ENCODE measurements at regions not wholly inside any gene's neighbourhood (a gene's known extent, or its start where the extent isn't known, plus 50 kb on each side); places are given as distances from the start of the nearest gene placed in this dataset.

- Mint-ChIP-seq H3K4me1 (peaks cover 7% of the 10 kb centered on the region in 2 experiments), H3K27ac (no peak overlapping the region), H3K9me3 (no peaks in the 10 kb centered on the region; a peak in 1 of 5 replicates), H3K36me3 (ENCODE audit: insufficient read depth in 1 of 3, low read depth in 3 of 3) (no peaks in the 10 kb centered on the region), H3K27me3 (ENCODE audit: low read depth) (no peaks in the 10 kb centered on the region), H3K4me3 (no peak overlapping the region)
- Histone ChIP-seq H3K4ac (ENCODE audit: low read depth, low read length) (no peak overlapping the region), H3K23me2 (ENCODE audit: insufficient read length, low read depth, low read length, poor library complexity, severe bottlenecking) (no peaks in the 10 kb centered on the region), H3K56ac (ENCODE audit: insufficient read length, low read depth, low read length) (no peak overlapping the region), H3K9me3 (ENCODE audit: control insufficient read depth, low read depth, low read length) (no peaks in the 10 kb centered on the region), H2BK20ac (ENCODE audit: low read depth, low read length, poor library complexity, severe bottlenecking) (no peak overlapping the region), H2BK15ac (ENCODE audit: low read depth, low read length) (no peak overlapping the region), H4K20me1 (ENCODE audit: control insufficient read depth, insufficient read depth, insufficient read length) (no peaks in the 10 kb centered on the region), H4K5ac (ENCODE audit: insufficient read length, low read depth, low read length) (no peak overlapping the region), H2BK120ac (ENCODE audit: low read depth, low read length, poor library complexity, severe bottlenecking) (no peak overlapping the region), H4K91ac (ENCODE audit: insufficient read length, low read depth, low read length) (no peak overlapping the region), H3K4me2 (ENCODE audit: insufficient read depth, insufficient read length, low read length) (no peak overlapping the region), H3K9ac (ENCODE audit: extremely low read depth, insufficient read length, low read length) (no peak overlapping the region), H4K8ac (replicated peaks; ENCODE audit: insufficient read length, low read depth, low read length) (no peak overlapping the region), H2BK5ac (ENCODE audit: insufficient read length, low read length) (no peak overlapping the region), H3K23ac (ENCODE audit: insufficient read length, low read depth, low read length) (no peak overlapping the region), H2BK12ac (ENCODE audit: insufficient read length, low read depth, low read length) (no peak overlapping the region), H3K18ac (ENCODE audit: insufficient read length, low read depth, low read length) (no peak overlapping the region), H3K14ac (ENCODE audit: insufficient read depth, low read length) (no peak overlapping the region), H3T11ph (ENCODE audit: low read length) (no peak overlapping the region), H3K27me3 (ENCODE audit: insufficient read depth, low read length) (no peaks in the 10 kb centered on the region; the same call in 1 of the 2 replicates), H3K27ac (ENCODE audit: insufficient read length, low read depth, low read length) (no peak overlapping the region), H3K4me1 (ENCODE audit: insufficient read depth, low read length) (no peaks in the 10 kb centered on the region), H3K79me1 (ENCODE audit: insufficient read depth, low read depth, low read length, poor library complexity, severe bottlenecking) (no peaks in the 10 kb centered on the region), H2AK5ac (ENCODE audit: insufficient read length, low read length) (no peak overlapping the region), H2AFZ (ENCODE audit: low read length) (no peak overlapping the region), H3K79me2 (ENCODE audit: insufficient read depth, low read length) (no peaks in the 10 kb centered on the region)
- TF ChIP-seq CTCF (conservative IDR thresholded peaks at IDR 0.05): no peak
- WGBS (ENCODE audit: extremely low coverage, insufficient read length, low lambda C conversion rate): no CpG with 5 or more reads among the region's 4 CpGs
- DNase-seq: no peak
These were observed 93.0 kb upstream of the C3orf80 start for GRCh38 chr3:160132226-160132625.
